ENCODE measurements at regions not wholly inside any gene's neighbourhood (a gene's known extent, or its start where the extent isn't known, plus 50 kb on each side); places are given as distances from the start of the nearest gene placed in this dataset.

- TF ChIP-seq CTCF (IDR thresholded peaks at IDR 0.05) (no peak), POLR2A (IDR thresholded peaks at IDR 0.05) (no peak), POLR2AphosphoS5 (IDR thresholded peaks at IDR 0.05) (no peak), EP300 (IDR thresholded peaks at IDR 0.05) (no peak)
These were observed 93.2 kb upstream of the OTX2 start for GRCh38 chr14:56903304-56903969.
